ENCODE measurements at regions not wholly inside any gene's neighbourhood (a gene's known extent, or its start where the extent isn't known, plus 50 kb on each side); places are given as distances from the start of the nearest gene placed in this dataset.

DNA sequence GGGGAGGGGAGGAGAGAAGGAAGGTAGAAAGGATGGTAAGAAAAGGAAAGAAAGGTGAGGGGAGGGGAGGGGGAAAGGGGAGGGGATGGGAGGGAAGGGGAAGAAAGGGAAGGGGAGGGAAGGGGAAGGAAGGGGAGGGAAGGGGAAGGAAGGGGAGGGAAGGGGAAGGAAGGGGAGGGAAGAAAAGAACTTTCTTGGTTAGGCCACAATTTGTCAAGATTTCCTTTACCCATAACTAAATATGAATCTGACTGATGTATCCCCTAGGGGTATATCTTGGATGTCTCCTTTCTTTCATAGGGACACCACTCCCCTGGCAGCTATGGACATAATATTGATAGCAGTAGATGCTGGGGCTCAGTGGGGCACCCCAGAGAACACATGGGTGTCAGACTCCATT, 54.4 kb upstream of the PRELP start:
- ATAC-seq (ENCODE audit: low FRiP score) (no peak), DNase-seq (ENCODE audit: low spot score) (no peak)
- TF ChIP-seq, protein P1, sequence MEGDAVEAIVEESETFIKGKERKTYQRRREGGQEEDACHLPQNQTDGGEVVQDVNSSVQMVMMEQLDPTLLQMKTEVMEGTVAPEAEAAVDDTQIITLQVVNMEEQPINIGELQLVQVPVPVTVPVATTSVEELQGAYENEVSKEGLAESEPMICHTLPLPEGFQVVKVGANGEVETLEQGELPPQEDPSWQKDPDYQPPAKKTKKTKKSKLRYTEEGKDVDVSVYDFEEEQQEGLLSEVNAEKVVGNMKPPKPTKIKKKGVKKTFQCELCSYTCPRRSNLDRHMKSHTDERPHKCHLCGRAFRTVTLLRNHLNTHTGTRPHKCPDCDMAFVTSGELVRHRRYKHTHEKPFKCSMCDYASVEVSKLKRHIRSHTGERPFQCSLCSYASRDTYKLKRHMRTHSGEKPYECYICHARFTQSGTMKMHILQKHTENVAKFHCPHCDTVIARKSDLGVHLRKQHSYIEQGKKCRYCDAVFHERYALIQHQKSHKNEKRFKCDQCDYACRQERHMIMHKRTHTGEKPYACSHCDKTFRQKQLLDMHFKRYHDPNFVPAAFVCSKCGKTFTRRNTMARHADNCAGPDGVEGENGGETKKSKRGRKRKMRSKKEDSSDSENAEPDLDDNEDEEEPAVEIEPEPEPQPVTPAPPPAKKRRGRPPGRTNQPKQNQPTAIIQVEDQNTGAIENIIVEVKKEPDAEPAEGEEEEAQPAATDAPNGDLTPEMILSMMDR (IDR thresholded peaks at IDR 0.05) = no peak

DNA sequence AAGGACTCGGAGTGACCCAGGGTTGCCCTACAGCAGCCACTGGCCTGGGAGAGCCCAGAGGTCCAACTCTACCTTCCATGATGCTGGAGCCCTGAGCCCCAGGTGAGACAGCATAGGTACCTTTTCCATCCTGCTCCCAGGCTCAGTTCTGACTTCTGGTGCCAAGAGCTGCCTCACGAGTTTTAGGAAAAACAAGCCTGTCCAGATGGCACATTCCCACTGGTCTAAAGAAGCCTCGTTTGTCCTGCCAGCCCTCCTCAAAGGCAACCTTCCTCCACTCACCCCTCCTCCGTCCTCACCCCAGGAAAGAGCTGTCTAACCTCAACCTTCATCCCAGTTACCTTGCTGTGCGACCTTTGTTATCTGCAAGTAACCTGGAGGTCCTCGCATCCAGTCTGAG, 53.5 kb upstream of the PRELP start:
- DNase-seq (ENCODE audit: low spot score) (no peak), ATAC-seq (ENCODE audit: low FRiP score) (no peak)
- TF ChIP-seq, protein P1 (IDR thresholded peaks at IDR 0.05) = no peak

DNA sequence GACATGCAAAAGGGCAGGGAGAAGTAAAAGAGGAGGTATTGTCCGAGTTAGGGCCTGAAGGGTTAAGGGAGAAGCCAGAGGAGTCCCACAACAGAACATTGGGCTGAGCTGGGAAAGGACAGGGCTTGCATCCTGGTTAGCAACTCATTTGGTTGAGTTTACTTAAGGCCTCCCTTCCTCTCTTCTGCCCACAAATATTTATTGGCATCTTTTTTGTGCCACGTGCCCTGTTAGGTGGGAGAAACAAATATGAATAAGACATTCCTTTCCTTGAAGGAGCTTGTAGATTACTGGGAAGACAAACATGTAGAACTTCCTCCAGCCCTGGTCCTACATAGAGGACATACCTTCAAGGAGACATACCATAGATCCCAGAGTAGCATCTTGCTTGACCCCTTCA, 53.0 kb upstream of the PRELP start:
- no peak for ATAC-seq (ENCODE audit: low FRiP score)
- TF ChIP-seq, protein P1 (IDR thresholded peaks at IDR 0.05) = no peak

DNA sequence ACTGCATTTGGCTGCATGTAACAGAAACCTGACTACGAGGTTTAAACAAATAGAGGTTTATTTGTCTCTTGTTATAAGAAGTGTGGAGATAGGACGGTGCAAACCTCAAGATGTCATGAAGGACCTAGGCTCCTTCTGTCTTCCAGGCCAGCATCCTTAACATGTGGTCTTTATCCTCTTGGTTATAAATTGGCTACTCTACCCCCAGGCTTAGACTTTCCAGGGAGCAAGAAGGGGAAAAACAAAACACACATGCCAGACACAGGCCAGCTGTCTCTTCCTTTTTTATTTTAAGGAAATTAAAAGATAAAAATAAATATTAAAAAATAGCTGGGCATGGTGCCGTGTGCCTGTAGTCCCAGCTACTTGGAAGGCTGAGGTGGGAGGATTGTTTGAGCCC, 51.3 kb upstream of the PRELP start:
- TF ChIP-seq, protein P1 (IDR thresholded peaks at IDR 0.05) = no peak
- DNase-seq (ENCODE audit: low spot score) (no peak), ATAC-seq (ENCODE audit: low FRiP score) (no peak)

More for the DNA sequence above, 53.0 kb upstream of the PRELP start:
- no peak for DNase-seq (ENCODE audit: low spot score)

DNA sequence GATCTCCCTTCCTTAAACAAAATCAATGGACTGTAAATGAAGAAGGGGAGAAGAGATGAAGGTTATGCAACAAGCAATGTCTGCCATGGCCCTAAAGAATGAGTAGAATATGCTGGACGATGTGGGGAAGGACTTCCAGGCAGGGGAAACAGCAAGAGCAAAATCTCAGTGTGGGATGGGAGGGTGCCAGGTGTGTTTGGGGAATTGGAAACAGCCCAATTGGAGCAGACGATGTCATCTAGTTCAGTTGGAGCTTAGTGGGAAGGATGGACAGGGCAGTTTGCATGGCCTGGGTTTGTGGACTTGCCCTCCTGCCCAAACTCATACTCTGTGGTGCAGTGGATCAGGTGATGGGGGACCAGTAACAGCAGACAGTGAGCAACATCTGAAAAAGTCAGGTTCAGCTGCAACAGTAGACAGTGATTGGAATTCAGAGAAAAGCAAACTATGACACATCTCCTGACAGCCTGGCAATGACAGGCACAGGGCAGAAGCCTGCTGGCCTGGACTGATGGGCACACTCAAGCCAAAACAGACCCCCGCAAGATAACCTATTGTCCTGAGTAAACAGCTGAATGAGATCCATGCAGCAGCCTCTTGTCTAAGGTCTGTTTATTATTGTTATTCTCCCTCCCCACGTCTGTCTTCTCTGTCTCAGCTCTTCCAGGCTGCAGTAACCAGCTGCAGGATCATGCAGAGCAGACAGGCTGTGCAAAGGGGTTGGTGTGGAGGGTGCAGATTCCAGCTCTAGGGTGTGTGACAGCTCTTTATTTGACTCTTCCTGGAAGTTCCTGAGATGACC, 50.5 kb upstream of the PRELP start:
- ATAC-seq (ENCODE audit: low FRiP score) (no peak), DNase-seq (ENCODE audit: low spot score) (no peak)
- TF ChIP-seq, protein P1 (IDR thresholded peaks at IDR 0.05) = no peak

DNA sequence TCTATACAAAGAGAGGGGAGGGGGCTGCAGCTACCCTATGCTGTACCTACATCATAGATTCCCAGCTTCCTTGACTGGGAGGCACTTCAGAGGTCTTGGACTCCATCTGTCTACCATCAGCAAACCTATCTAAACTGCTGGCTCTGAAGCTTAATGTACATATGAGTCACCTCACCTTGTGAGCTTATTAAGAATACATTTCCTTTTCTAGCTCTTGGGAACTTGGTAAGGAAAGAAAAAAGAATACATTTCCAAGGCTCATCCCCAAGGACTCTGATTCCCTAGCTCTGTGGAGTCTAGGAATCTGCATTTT, 50.0 kb upstream of the PRELP start:
- TF ChIP-seq, protein P1 (IDR thresholded peaks at IDR 0.05) = no peak
- DNase-seq (ENCODE audit: low spot score) (no peak), ATAC-seq (ENCODE audit: low FRiP score) (no peak)

All from omental fat pad (tissue), 3 donors.